Activated CD4-positive, alpha-beta T cell treated with anti-CD3 and anti-CD28 coated beads, Interleukin-2, Interleukin-4, amounts not matched to agents 100 ng/mL and 50 ng/mL, durations not matched to agents 16 hours and 8 hours (primary cell): ENCODE measurements at regions not wholly inside any gene's neighbourhood (a gene's known extent, or its start where the extent isn't known, plus 50 kb on each side); places are given as distances from the start of the nearest gene placed in this dataset.

Source experiments
- DNase-seq: peaks from one replicate; pipeline ENCODE4 v3.0.0-alpha.2; 2020; ENCODE audit warnings: low spot score

GRCh38 chr15:54722342-54722986 is 474.3 kb downstream of the RSL24D1 start:
- no peak for DNase-seq

GRCh38 chr15:54719325-54719724 is 477.4 kb downstream of the RSL24D1 start:
- DNase-seq: no peak

GRCh38 chr15:54707805-54708752 is 488.7 kb downstream of the RSL24D1 start:
- DNase-seq: no peak

- no peak for DNase-seq
These were observed 509.1 kb downstream of the RSL24D1 start for GRCh38 chr15:54687628-54688027.
